ENCODE measurements at regions not wholly inside any gene's neighbourhood (a gene's known extent, or its start where the extent isn't known, plus 50 kb on each side); places are given as distances from the start of the nearest gene placed in this dataset.

- no peak for TF ChIP-seq CTCF (IDR thresholded peaks at IDR 0.05)
- no peak for TF ChIP-seq REST (IDR thresholded peaks at IDR 0.05)
- TF ChIP-seq CEBPB (IDR thresholded peaks at IDR 0.05) = no peak
- TF ChIP-seq POLR2A (IDR thresholded peaks at IDR 0.05; ENCODE audit: low read length) = no peak
Measured at GRCh38 chr4:110682311-110682710, 59.4 kb upstream of the PITX2 start.
